ENCODE measurements at regions not wholly inside any gene's neighbourhood (a gene's known extent, or its start where the extent isn't known, plus 50 kb on each side); places are given as distances from the start of the nearest gene placed in this dataset.

DNA sequence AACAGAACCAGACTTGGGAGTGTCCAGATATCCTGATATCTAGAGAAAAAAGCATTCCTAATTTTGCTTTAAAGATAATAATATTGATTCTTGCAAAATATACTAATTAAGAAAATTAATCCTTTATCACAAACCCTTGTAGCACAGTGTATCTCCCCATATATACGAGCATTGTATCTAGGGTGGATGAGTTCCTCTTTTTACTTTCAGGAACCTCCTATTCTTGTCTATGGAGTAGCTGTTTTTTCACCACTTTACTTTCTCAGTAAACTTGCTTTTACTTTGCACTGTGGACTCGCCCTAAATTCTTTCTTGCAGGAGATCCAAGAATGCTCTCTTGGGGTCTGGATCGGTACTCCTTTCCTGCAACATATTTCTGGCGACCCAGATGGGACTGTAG, 103.9 kb downstream of the GLUD2 start:
- TF ChIP-seq, protein P1, sequence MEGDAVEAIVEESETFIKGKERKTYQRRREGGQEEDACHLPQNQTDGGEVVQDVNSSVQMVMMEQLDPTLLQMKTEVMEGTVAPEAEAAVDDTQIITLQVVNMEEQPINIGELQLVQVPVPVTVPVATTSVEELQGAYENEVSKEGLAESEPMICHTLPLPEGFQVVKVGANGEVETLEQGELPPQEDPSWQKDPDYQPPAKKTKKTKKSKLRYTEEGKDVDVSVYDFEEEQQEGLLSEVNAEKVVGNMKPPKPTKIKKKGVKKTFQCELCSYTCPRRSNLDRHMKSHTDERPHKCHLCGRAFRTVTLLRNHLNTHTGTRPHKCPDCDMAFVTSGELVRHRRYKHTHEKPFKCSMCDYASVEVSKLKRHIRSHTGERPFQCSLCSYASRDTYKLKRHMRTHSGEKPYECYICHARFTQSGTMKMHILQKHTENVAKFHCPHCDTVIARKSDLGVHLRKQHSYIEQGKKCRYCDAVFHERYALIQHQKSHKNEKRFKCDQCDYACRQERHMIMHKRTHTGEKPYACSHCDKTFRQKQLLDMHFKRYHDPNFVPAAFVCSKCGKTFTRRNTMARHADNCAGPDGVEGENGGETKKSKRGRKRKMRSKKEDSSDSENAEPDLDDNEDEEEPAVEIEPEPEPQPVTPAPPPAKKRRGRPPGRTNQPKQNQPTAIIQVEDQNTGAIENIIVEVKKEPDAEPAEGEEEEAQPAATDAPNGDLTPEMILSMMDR (IDR thresholded peaks at IDR 0.05; ENCODE audit: low read depth, low read length, poor library complexity, severe bottlenecking): no peak
- no peak for TF ChIP-seq EZH2phosphoT487 (IDR thresholded peaks at IDR 0.05; ENCODE audit: borderline replicate concordance, low read length)
- H3K27ac ChIP-seq (ENCODE audit: low read depth, low read length): no peak overlapping the region
- H3K79me2 ChIP-seq (ENCODE audit: control insufficient read depth, low read length): no peaks in the 10 kb centered on the region
- no peaks in the 10 kb centered on the region for H3K4me1 ChIP-seq (ENCODE audit: control insufficient read depth, low read length)
- no peak overlapping the region for H3K4me2 ChIP-seq (ENCODE audit: low read length)
- H3K27me3 ChIP-seq (ENCODE audit: control insufficient read depth, low read length): no peaks in the 10 kb centered on the region
- no peaks in the 10 kb centered on the region for H4K20me1 ChIP-seq (ENCODE audit: control insufficient read depth, insufficient read depth, low read depth, low read length)
- H3K36me3 ChIP-seq (ENCODE audit: control insufficient read depth, low read length): no peaks in the 10 kb centered on the region
- no peaks in the 10 kb centered on the region for H3K9me3 ChIP-seq (ENCODE audit: control insufficient read depth, insufficient read depth, low read length)
- no peak overlapping the region for H3K4me3 ChIP-seq (ENCODE audit: low read length)
- no peaks in the 10 kb centered on the region for H3F3A ChIP-seq (ENCODE audit: control insufficient read depth, insufficient read depth)
- H3K9me2 ChIP-seq (replicated peaks; ENCODE audit: control insufficient read depth, low read length): no peaks in the 10 kb centered on the region

GRCh38 chrX:121154858-121155404, 107.5 kb downstream of the GLUD2 start:
- Histone ChIP-seq H4K20me1 (ENCODE audit: control insufficient read depth, insufficient read depth, low read depth, low read length) (no peaks in the 10 kb centered on the region), H3K4me3 (ENCODE audit: low read length) (no peak overlapping the region), H3K27me3 (ENCODE audit: control insufficient read depth, low read length) (no peaks in the 10 kb centered on the region), H3F3A (ENCODE audit: control insufficient read depth, insufficient read depth) (no peaks in the 10 kb centered on the region), H3K9me3 (ENCODE audit: control insufficient read depth, insufficient read depth, low read length) (no peaks in the 10 kb centered on the region), H3K27ac (ENCODE audit: low read depth, low read length) (no peak overlapping the region), H3K4me1 (ENCODE audit: control insufficient read depth, low read length) (no peaks in the 10 kb centered on the region), H3K4me2 (ENCODE audit: low read length) (no peak overlapping the region), H3K9me2 (replicated peaks; ENCODE audit: control insufficient read depth, low read length) (no peaks in the 10 kb centered on the region), H3K79me2 (ENCODE audit: control insufficient read depth, low read length) (no peaks in the 10 kb centered on the region), H3K36me3 (ENCODE audit: control insufficient read depth, low read length) (no peaks in the 10 kb centered on the region)
- TF ChIP-seq, protein P1 (IDR thresholded peaks at IDR 0.05; ENCODE audit: low read depth, low read length, poor library complexity, severe bottlenecking): no peak
- TF ChIP-seq EZH2phosphoT487 (IDR thresholded peaks at IDR 0.05; ENCODE audit: borderline replicate concordance, low read length): no peak

DNA sequence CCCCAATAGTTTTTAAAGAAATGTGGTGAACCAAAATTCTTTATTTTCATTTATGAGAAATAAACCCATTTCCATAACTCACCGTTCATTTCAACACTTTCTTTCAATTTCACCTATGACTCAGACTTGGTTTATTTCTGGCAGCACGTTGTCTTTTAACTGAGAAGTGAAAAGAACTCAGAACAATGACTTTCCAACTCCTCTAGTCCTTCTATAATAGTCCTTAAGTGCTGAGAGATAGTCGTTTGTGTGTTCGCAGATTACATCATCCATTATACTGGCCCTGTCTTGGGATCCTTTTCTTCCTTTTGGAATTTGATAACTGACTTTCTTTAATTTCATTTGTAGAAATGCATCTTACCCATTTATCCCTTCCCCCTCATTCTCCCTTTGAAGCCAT, 113.6 kb downstream of the GLUD2 start:
- H3K4me3 ChIP-seq (ENCODE audit: low read length): no peak overlapping the region
- no peaks in the 10 kb centered on the region for H4K20me1 ChIP-seq (ENCODE audit: control insufficient read depth, insufficient read depth, low read depth, low read length)
- H3K79me2 ChIP-seq (ENCODE audit: control insufficient read depth, low read length): no peaks in the 10 kb centered on the region
- no peak overlapping the region for H3K4me2 ChIP-seq (ENCODE audit: low read length)
- no peaks in the 10 kb centered on the region for H3K36me3 ChIP-seq (ENCODE audit: control insufficient read depth, low read length)
- no peak for TF ChIP-seq EZH2phosphoT487 (IDR thresholded peaks at IDR 0.05; ENCODE audit: borderline replicate concordance, low read length)
- TF ChIP-seq, protein P1 (IDR thresholded peaks at IDR 0.05; ENCODE audit: low read depth, low read length, poor library complexity, severe bottlenecking): no peak
- no peaks in the 10 kb centered on the region for H3K9me2 ChIP-seq (replicated peaks; ENCODE audit: control insufficient read depth, low read length)
- no peak overlapping the region for H3K27ac ChIP-seq (ENCODE audit: low read depth, low read length)
- no peaks in the 10 kb centered on the region for H3K27me3 ChIP-seq (ENCODE audit: control insufficient read depth, low read length)
- H3F3A ChIP-seq (ENCODE audit: control insufficient read depth, insufficient read depth): no peaks in the 10 kb centered on the region
- H3K4me1 ChIP-seq (ENCODE audit: control insufficient read depth, low read length): no peaks in the 10 kb centered on the region
- H3K9me3 ChIP-seq (ENCODE audit: control insufficient read depth, insufficient read depth, low read length): no peaks in the 10 kb centered on the region
